Activated T-helper 2 cell treated with anti-CD3 and anti-CD28 coated beads, Interferon-gamma antibody, Interleukin-2, Interleukin-4, amounts not matched to agents 10 μg/mL and 5 μg/mL and 100 μg/mL, durations not matched to agents 14 hours and 24 hours and 36 hours (primary cell): ENCODE measurements at regions not wholly inside any gene's neighbourhood (a gene's known extent, or its start where the extent isn't known, plus 50 kb on each side); places are given as distances from the start of the nearest gene placed in this dataset.

Experiments
- DNase-seq: peaks from one replicate; pipeline ENCODE4 v3.0.0; 2021; ENCODE audit warnings: low spot score
- H3K27ac Mint-ChIP-seq: one replicate; pipeline ENCODE4 v1.8.0; 2021; ENCODE audit warnings: mixed read lengths
- H3K27me3 Mint-ChIP-seq: one replicate; pipeline ENCODE4 v1.8.0; 2021; ENCODE audit warnings: low read depth, mixed read lengths
- H3K36me3 Mint-ChIP-seq: one replicate; pipeline ENCODE4 v1.8.0; 2021; ENCODE audit warnings: low read depth, mixed read lengths
- H3K4me1 Mint-ChIP-seq: one replicate; pipeline ENCODE4 v1.8.0; 2021; ENCODE audit warnings: low read depth, mixed read lengths
- H3K4me3 Mint-ChIP-seq: one replicate; pipeline ENCODE4 v1.8.0; 2021; ENCODE audit warnings: low read depth, mild to moderate bottlenecking, moderate library complexity, mixed read lengths
- H3K9me3 Mint-ChIP-seq: one replicate; pipeline ENCODE4 v1.8.0; 2021; ENCODE audit warnings: mixed read lengths
- intact Hi-C: fragments of 100-400 bp; cut with micrococcal nuclease; formaldehyde crosslinking; loops from one replicate; pipeline ENCODE4 v1.15.1; 2023

DNA sequence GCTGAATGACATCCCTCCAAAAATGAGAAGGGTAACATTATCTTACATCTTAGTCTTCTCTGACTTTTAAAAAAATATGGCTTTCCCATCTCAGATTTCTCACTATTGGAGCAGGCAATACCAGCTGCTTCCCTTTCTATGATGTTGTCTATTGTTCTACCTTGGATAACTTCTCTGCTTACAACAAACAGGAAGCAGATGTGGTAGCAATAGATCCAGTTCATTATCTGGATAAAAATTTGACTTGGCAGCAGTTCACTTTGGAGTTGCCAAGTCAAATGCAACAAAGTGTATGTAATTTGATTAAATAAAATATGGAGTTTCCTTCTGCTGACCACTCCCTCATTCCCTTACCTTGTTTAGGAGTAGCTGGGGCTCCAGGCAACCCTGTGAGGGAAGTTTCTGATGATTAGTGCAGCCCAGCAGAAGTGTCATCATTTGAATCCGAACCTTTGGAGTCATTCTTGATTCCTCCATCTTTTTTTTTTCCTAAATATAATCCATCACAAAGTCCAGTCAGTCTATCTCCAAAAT lies 72.0 kb upstream of the GPRIN3 start:
- no peaks in the 10 kb centered on the region for H3K4me1 Mint-ChIP-seq
- intact Hi-C loops = no loop called here
- H3K27ac Mint-ChIP-seq = no peak overlapping the region
- no peak overlapping the region for H3K4me3 Mint-ChIP-seq
- DNase-seq = no peak
- H3K36me3 Mint-ChIP-seq = no peaks in the 10 kb centered on the region
- H3K27me3 Mint-ChIP-seq = peaks cover 12% of the 10 kb centered on the region
- peaks cover 13% of the 10 kb centered on the region for H3K9me3 Mint-ChIP-seq

DNA sequence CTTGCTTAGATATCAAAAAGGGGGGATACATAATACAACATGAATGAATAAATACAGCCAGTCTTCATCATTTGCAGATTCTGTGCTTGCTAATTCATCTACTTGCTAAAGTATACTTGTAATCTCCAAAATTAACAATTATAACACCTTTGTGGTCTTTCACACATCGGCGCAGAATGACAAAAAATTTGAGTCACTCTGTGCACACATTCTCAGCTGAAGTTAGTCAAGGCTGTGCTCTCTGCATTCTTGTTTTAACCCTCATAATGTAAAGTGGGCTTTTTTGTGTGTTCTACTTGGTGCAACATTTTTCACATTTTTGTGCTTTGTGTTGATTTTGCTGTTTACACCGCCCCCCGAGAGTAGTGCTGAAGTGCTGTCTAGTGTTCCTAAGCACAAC lies 65.8 kb upstream of the GPRIN3 start:
- Mint-ChIP-seq H3K36me3 (peaks cover 3% of the 10 kb centered on the region), H3K4me3 (no peak overlapping the region), H3K27me3 (peaks cover 5% of the 10 kb centered on the region), H3K4me1 (no peaks in the 10 kb centered on the region), H3K9me3 (peaks cover 5% of the 10 kb centered on the region), H3K27ac (no peak overlapping the region)
- intact Hi-C loops = no loop called here
- no peak for DNase-seq

DNA sequence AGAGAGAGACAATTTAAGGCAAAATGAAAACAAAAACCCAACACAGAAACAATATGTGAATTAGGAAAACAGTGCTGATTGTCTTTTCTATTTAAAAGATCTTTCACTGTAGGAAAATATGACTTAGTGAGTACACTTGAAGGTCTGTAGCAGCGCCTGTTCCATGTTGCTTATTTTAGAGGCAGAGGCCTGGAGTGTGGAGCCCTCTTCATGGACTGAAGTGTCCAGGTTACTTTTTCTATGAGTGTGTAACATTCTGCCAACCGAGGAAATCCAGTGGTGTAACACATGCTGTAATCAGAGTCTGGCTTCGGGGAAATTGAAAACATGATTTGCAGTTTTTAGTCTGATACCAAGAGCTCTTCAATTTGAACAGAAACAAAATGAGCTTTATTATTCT lies 64.0 kb upstream of the GPRIN3 start:
- H3K4me3 Mint-ChIP-seq = no peak overlapping the region
- intact Hi-C loops = no loop called here

DNA sequence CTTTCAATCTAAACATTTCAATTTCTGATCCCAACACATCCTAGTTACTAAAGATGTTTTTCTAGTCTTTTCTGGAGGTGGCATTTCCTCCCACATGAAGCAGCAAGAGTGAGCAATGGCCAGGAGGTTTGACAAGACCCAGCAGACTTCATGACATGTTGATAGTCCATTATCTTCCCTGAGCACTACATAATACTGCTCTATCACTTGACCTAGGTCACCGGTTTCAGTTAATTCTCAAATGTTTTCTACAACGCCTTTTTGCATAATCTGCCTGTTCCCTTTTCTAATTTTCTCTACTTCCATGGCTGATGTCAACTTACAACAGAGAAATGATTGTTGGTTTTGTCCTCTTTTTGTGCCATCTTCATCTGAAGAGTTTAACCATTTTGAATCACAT lies 62.0 kb upstream of the GPRIN3 start:
- Mint-ChIP-seq H3K9me3 (peaks cover 11% of the 10 kb centered on the region), H3K4me3 (no peak overlapping the region), H3K27me3 (no peaks in the 10 kb centered on the region), H3K27ac (no peak overlapping the region), H3K36me3 (peaks cover 9% of the 10 kb centered on the region), H3K4me1 (peaks cover 12% of the 10 kb centered on the region)
- intact Hi-C loops = loop anchor here (5.0 kb wide), 1 partner anchor 62 kb away; the partner anchor contains the start of gene GPRIN3
- DNase-seq = no peak

More for the DNA sequence above, 64.0 kb upstream of the GPRIN3 start:
- H3K36me3 Mint-ChIP-seq = peaks cover 7% of the 10 kb centered on the region
- peaks cover 9% of the 10 kb centered on the region for H3K9me3 Mint-ChIP-seq
- peaks cover 5% of the 10 kb centered on the region for H3K4me1 Mint-ChIP-seq
- peaks cover 5% of the 10 kb centered on the region for H3K27me3 Mint-ChIP-seq
- no peak for DNase-seq
- H3K27ac Mint-ChIP-seq = no peak overlapping the region

DNA sequence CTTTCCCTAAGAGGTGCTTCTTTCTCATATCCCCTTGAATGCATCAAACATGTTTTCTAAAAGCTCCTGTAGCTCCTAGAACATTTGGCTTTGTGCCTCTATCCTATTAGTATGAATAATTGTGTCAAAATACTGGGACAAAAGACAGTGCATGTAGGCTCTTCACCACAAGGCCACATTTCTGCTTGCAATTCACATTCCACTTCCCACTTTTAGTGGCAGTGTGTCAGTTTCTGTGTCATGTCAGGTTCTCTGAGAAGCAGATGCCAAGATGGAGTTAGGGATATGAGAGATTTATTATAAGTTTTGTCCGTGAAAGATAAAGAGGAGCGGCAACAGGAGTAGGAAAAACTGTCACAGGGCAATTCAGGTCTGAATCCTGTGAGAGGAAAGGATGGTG lies 61.3 kb upstream of the GPRIN3 start:
- Mint-ChIP-seq H3K4me1 (peaks cover 14% of the 10 kb centered on the region), H3K9me3 (peaks cover 11% of the 10 kb centered on the region), H3K36me3 (peaks cover 9% of the 10 kb centered on the region), H3K27ac (no peak overlapping the region), H3K4me3 (no peak overlapping the region), H3K27me3 (no peaks in the 10 kb centered on the region)
- intact Hi-C loops = loop anchor here (5.0 kb wide), 1 partner anchor 62 kb away; the partner anchor contains the start of gene GPRIN3
- DNase-seq = no peak

DNA sequence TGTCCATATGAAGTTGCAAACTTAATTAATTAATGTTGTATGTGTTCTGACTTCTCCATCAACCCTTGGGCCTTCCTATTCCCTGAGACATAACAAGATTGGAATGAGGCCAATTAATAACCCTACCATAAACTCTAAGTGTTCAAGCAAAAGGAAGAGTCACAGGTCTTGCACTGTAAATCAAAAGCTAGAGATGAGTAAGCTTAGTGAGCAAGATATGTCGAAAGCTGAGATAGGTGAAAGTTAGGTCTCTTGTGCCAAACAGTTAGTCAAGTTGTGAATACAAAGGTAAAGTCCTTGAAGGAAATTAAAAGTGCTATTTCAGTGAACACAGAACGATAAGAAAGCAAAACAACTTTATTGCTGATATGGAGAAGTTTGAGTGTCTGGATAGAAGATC lies 58.2 kb upstream of the GPRIN3 start:
- intact Hi-C loops = loop anchor here (2.0 to 5.0 kb wide), 2 partner anchors 27 to 58 kb away; partner anchors contain the start of gene GPRIN3
- peaks cover 9% of the 10 kb centered on the region for H3K36me3 Mint-ChIP-seq
- no peak for DNase-seq
- peaks cover 14% of the 10 kb centered on the region for H3K4me1 Mint-ChIP-seq
- peaks cover 1% of the 10 kb centered on the region for H3K27me3 Mint-ChIP-seq
- no peak overlapping the region for H3K27ac Mint-ChIP-seq
- H3K4me3 Mint-ChIP-seq = no peak overlapping the region
- peaks cover 11% of the 10 kb centered on the region for H3K9me3 Mint-ChIP-seq

DNA sequence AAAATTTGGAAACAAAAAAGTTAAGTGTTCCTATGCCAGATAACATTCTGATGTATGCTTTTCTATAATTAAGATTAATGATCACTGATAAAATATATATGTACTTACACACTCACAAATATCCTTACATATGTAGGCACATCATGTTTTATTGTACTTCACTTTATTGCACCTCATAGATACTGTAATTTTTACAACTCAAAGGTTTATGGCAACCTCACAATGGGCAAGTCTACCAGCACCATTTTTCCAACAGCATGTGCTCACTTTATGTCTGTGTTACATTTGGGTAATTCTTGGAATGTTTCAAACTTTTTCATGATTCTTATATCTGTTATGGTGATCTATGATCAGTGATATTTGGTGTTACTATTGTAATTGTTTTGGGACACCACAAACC lies 57.8 kb upstream of the GPRIN3 start:
- Mint-ChIP-seq H3K4me3 (no peak overlapping the region), H3K27me3 (peaks cover 1% of the 10 kb centered on the region), H3K36me3 (peaks cover 9% of the 10 kb centered on the region), H3K4me1 (peaks cover 14% of the 10 kb centered on the region), H3K27ac (no peak overlapping the region), H3K9me3 (peaks cover 11% of the 10 kb centered on the region)
- DNase-seq = no peak
- intact Hi-C loops = loop anchor here (2.0 to 5.0 kb wide), 2 partner anchors 27 to 58 kb away; partner anchors contain the start of gene GPRIN3

DNA sequence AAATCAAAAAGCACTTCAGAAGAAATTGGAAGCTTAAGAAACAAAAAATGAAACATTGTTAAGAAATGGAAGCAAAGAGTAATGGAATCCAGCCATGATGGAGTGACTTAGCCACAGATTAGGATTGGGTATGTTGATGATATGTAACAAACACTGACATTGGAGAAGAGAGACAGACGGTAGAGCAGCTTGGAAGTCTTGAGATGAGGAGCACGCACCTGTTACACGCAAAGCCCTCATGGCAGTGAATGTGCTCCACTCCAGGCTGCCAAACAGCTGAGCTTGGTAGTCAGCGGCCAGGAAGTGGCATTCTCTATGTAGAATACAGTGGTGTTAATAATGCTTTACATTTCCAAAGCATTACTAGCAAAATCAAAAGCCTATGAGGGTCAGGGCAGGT lies 56.9 kb upstream of the GPRIN3 start:
- Mint-ChIP-seq H3K36me3 (peaks cover 9% of the 10 kb centered on the region), H3K27ac (no peak overlapping the region), H3K9me3 (peaks cover 11% of the 10 kb centered on the region), H3K4me1 (peaks cover 14% of the 10 kb centered on the region), H3K27me3 (peaks cover 6% of the 10 kb centered on the region), H3K4me3 (no peak overlapping the region)
- DNase-seq = no peak
- intact Hi-C loops = loop anchor here (2.0 kb wide), 1 partner anchor 26 kb away; no protein-coding TSS in a partner anchor

DNA sequence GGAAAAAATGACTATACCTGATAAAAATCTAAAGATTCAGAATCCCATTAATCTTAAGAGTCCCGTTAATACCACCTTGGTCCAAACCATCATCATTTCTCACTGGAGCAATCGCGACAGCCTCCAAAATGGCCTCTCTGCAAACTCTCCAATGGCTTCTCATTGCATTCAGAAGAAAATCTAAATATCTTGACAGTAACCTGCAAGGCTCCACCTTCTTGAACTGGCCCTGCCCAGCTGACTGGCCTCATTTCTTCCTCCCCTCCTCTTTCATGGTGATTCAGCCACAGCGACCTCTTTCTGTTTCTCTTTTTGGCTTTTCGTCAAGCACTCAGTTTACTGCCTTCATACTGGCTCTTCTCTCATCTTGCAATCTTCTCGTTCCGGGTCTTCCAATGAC lies 56.2 kb upstream of the GPRIN3 start:
- no peak overlapping the region for H3K27ac Mint-ChIP-seq
- intact Hi-C loops = loop anchor here (2.0 kb wide), 1 partner anchor 25 kb away; no protein-coding TSS in a partner anchor
- peaks cover 14% of the 10 kb centered on the region for H3K4me1 Mint-ChIP-seq

DNA sequence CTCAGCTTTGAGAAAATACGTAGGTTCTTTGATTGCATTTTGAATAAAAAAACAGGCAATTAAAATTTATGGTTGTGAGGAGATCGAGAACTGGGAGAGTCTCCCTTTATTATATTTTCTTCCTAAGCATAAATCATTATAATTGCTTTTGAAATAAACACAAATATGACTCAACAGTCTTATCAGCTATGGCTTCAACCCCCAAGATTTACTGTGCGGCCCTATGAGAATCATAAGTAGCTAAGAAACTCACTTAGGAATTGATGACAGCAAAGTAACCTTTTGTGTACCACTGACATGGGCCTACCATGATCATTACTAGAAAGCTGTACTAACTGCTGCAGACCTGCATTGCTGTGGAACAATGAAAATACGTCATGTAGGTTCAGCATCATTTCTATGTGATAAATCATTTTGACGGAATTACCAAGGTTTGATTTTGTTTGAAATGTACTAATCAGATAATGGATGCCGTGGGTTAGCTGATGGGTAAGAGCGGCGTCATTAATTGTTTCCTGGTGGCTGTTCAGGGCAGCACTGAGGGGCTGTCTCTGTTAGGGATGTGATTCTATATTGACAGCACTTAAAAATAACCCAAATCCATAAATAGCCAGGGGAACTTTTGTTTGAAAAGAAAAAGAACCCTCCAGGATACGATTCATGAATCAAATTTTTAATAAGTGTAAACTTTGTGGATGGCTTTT lies 51.5 kb upstream of the GPRIN3 start:
- H3K36me3 Mint-ChIP-seq = no peaks in the 10 kb centered on the region
- no peak overlapping the region for H3K27ac Mint-ChIP-seq
- no peaks in the 10 kb centered on the region for H3K4me1 Mint-ChIP-seq
- H3K9me3 Mint-ChIP-seq = no peaks in the 10 kb centered on the region
- intact Hi-C loops = no loop called here
- DNase-seq = no peak
- H3K27me3 Mint-ChIP-seq = peaks cover 22% of the 10 kb centered on the region
- no peak overlapping the region for H3K4me3 Mint-ChIP-seq

More for the DNA sequence above, 56.2 kb upstream of the GPRIN3 start:
- Mint-ChIP-seq H3K9me3 (peaks cover 9% of the 10 kb centered on the region), H3K27me3 (peaks cover 6% of the 10 kb centered on the region), H3K4me3 (no peak overlapping the region), H3K36me3 (peaks cover 7% of the 10 kb centered on the region)
- no peak for DNase-seq

DNA sequence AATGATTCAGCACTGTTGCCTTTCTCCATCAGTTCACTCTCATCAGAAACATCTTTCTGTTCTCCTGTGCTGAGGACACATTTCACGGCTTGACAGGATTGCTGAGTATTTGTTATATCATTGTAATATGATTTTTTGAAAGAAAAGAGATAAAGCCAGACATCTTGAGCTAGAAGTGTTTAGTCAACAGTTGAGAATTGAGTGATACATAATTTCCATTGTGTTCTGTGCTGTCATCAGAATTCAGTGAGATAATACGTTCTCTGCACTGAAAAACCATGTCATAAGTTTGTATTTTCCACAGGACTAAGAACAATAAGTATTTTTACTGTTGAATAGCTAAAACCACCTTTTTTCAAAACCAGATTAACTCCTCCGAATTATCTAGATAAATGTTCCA lies 50.2 kb upstream of the GPRIN3 start:
- Mint-ChIP-seq H3K27me3 (peaks cover 22% of the 10 kb centered on the region), H3K27ac (no peak overlapping the region), H3K9me3 (no peaks in the 10 kb centered on the region), H3K4me1 (no peaks in the 10 kb centered on the region), H3K4me3 (no peak overlapping the region), H3K36me3 (no peaks in the 10 kb centered on the region)
- intact Hi-C loops = no loop called here
- DNase-seq = no peak
